T-cell (primary cell): ENCODE measurements at regions not wholly inside any gene's neighbourhood (a gene's known extent, or its start where the extent isn't known, plus 50 kb on each side); places are given as distances from the start of the nearest gene placed in this dataset.

Experiments
- ATAC-seq, 4 experiments: fragments of 200-7000 bp in 3 of 4; fragments of 150-1000 bp in 1 of 4; cut with Tn5 transposase; replicated peaks in 1 of 4; 1 replicate in 3 of 4; 2 replicates in 1 of 4; pipeline ENCODE4 v1.10.0; 2021; ENCODE audit warnings: moderate library complexity in 3 of 4, mild to moderate bottlenecking in 2 of 4, moderate number of reproducible peaks in 1 of 4
- CTCF ChIA-PET, 2 donors: fragments of 300-600 bp; sonication (Branson Sonifier 250); formaldehyde crosslinking; loops; one replicate each; lab custom pipeline; 2022; ENCODE audit warnings: antibody characterized with exemption in 2 of 2; lab: Charles Lee
- POLR2A ChIA-PET, 2 donors: fragments of 300-600 bp; sonication (Branson Sonifier 250); formaldehyde crosslinking; loops; one replicate each; lab custom pipeline; 2022; ENCODE audit warnings: antibody characterized with exemption in 2 of 2; lab: Charles Lee
- DNase-seq, 35 experiments: peaks; one replicate each; pipeline versions ENCODE4 v3.0.0 to v3.0.0-alpha.2; 2013 to 2023
- H3K27ac ChIP-seq: one replicate; pipeline ENCODE4 v1.5.1; 2013; ENCODE audit warnings: low read length
- H3K27me3 ChIP-seq, 2 experiments: replicated peaks in 1 of 2; 1 replicate in 1 of 2; 2 replicates in 1 of 2; pipeline versions ENCODE4 v1.6.1 to v1.7.0; 2013; ENCODE audit warnings: low read length in 1 of 2, mixed read lengths in 1 of 2; ENCODE audit not compliant: control insufficient read depth in 2 of 2, insufficient read depth in 2 of 2; ENCODE audit errors: extremely low read depth in 1 of 2
- H3K36me3 ChIP-seq, 2 donors: 1 replicate in 1 of 2; 2 replicates in 1 of 2; pipeline versions ENCODE4 v1.6.1 to v1.7.0; 2013; ENCODE audit warnings: low read length in 1 of 2; ENCODE audit not compliant: control insufficient read depth in 2 of 2, insufficient read depth in 1 of 2; ENCODE audit errors: extremely low read depth in 1 of 2
- H3K4me1 ChIP-seq, 2 experiments: 1 replicate in 1 of 2; 2 replicates in 1 of 2; pipeline versions ENCODE4 v1.6.1 to v1.7.0; 2013; ENCODE audit warnings: low read length in 2 of 2, mixed read lengths in 1 of 2; ENCODE audit not compliant: insufficient read depth in 2 of 2, control insufficient read depth in 1 of 2; ENCODE audit errors: extremely low read depth in 1 of 2
- H3K4me3 ChIP-seq, 2 donors: 1 replicate in 1 of 2; 2 replicates in 1 of 2; pipeline versions ENCODE4 v1.5.1 to v1.7.0; 2013; ENCODE audit warnings: mild to moderate bottlenecking in 2 of 2, low read length in 1 of 2, moderate library complexity in 1 of 2; ENCODE audit not compliant: control insufficient read depth in 1 of 2; ENCODE audit errors: extremely low read depth in 1 of 2
- H3K9me3 ChIP-seq: 2 replicates; pipeline ENCODE4 v1.7.0; 2013
- H3K27ac Mint-ChIP-seq, 2 donors: one replicate each; pipeline ENCODE4 v1.8.0; 2020 to 2021; ENCODE audit warnings: mild to moderate bottlenecking in 2 of 2, mixed read lengths in 2 of 2
- H3K27me3 Mint-ChIP-seq, 2 donors: one replicate each; pipeline ENCODE4 v1.8.0; 2021 to 2022; ENCODE audit warnings: mixed read lengths in 2 of 2
- H3K36me3 Mint-ChIP-seq: one replicate; pipeline ENCODE4 v1.8.0; 2021; ENCODE audit warnings: mixed read lengths
- H3K4me1 Mint-ChIP-seq, 3 donors: one replicate each; pipeline ENCODE4 v1.8.0; 2020 to 2022; ENCODE audit warnings: mixed read lengths in 3 of 3, mild to moderate bottlenecking in 1 of 3
- H3K4me3 Mint-ChIP-seq, 3 donors: one replicate each; pipeline ENCODE4 v1.8.0; 2020 to 2022; ENCODE audit warnings: mild to moderate bottlenecking in 3 of 3, mixed read lengths in 3 of 3, moderate library complexity in 3 of 3
- H3K9me3 Mint-ChIP-seq, 3 donors: one replicate each; pipeline ENCODE4 v1.8.0; 2020 to 2022; ENCODE audit warnings: mixed read lengths in 3 of 3
- WGBS: methylation state at CpG from one replicate; pipeline ENCODE4 v1.1.5; 2013; ENCODE audit warnings: missing lambda C conversion rate; ENCODE audit not compliant: insufficient coverage; 5-methylcytosine and 5-hydroxymethylcytosine counted together

DNA sequence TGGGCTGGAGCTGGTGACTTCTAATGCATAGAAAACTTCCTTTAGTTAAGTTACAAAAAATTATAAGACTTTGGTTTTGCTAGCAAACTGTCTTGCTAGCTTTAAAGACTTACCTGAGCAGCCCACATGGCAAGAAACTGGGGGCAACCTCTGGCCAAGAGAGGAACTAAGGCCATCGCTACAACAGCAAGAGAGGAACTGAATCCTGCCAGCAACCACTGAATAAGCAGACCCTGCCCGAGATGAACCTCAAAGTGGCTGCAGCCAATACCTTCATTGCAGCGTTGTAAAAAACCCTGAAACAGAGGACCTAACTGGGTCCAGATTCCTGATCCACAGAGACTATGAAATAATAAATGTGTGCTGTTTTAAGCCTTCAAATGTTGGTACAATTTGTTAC lies 54.6 kb upstream of the STARD3NL start:
- Mint-ChIP-seq H3K4me1 (no peaks in the 10 kb centered on the region), H3K36me3 (no peaks in the 10 kb centered on the region), H3K27me3 (peaks cover 10 to 15% of the 10 kb centered on the region in 2 donors), H3K27ac (no peak overlapping the region), H3K4me3 (no peak overlapping the region), H3K9me3 (peaks cover 3 to 15% (median 8%) of the 10 kb centered on the region in 3 donors)
- H3K9me3 ChIP-seq: no peaks in the 10 kb centered on the region
- H3K4me1 ChIP-seq: no peaks in the 10 kb centered on the region
- ChIA-PET POLR2A (no interaction called here), CTCF (no interaction called here)
- ATAC-seq (no peak), DNase-seq (no peak)
- no peaks in the 10 kb centered on the region for H3K36me3 ChIP-seq
- 91% methylated on average over 3 of the region's 3 CpGs for whole genome bisulfite sequencing
- no peak overlapping the region for H3K4me3 ChIP-seq
- H3K27me3 ChIP-seq: no peaks in the 10 kb centered on the region
- H3K27ac ChIP-seq: no peak overlapping the region

DNA sequence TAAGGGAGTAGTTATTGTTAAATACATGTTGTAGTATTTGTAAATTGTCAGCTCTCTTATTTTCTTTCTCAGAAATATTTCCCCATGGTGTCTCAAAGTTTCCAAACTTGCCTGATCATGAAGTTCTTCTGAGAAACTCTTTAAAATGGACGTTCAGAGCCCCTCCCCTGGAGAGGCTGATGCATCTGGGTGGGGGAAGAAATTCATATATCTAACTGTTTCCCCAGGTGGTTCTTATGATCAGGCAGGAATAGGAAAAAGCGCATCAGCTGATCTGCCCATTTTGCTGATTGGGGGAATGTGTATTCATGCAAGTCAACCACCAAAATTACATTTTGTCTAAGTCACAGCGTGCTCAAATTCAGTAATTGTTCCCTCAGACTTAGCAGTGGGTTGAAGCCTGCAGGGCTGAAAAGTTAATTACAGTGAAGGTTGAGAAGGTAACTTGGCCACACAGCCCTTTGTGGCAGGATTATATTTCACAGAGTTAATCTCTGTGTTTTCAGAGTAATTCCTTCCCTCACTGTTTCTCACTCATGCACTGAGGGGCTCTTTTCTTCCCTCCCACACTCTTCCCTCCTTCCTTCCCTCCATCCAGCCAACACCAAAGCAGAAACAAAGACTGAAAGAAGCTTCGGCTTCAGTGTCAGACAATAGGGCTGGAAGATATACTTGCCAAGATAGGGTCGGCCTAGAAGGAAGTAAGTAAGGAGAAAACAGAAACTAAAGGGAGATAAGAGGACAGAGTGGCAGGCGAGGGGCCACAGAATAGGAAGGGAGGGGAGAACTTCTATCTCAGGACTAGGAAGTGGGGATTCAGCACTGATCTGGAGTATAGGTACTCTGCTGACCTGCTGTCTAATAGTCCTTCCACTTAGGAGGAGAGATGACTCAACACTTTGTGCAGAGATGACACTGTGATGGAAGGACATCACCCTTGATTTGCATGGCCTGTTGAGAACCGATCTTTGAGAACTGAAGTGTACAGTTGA lies 50.5 kb upstream of the STARD3NL start:
- Mint-ChIP-seq H3K27me3 (peaks cover 19 to 23% of the 10 kb centered on the region in 2 donors), H3K4me3 (no peak overlapping the region), H3K36me3 (no peaks in the 10 kb centered on the region), H3K9me3 (no peaks in the 10 kb centered on the region), H3K27ac (no peak overlapping the region), H3K4me1 (no peaks in the 10 kb centered on the region)
- Histone ChIP-seq H3K36me3 (no peaks in the 10 kb centered on the region), H3K27ac (no peak overlapping the region), H3K4me1 (no peaks in the 10 kb centered on the region), H3K27me3 (peaks cover 0 to 7% of the 10 kb centered on the region in 2 experiments), H3K9me3 (no peaks in the 10 kb centered on the region), H3K4me3 (no peak overlapping the region)
- ATAC-seq (no peak), DNase-seq (no peak)
- CTCF ChIA-PET: no interaction called here
- 63% methylated on average over 2 of the region's 7 CpGs for WGBS
- POLR2A ChIA-PET: no interaction called here
